HepG2 (cell line): ENCODE measurements at regions not wholly inside any gene's neighbourhood (a gene's known extent, or its start where the extent isn't known, plus 50 kb on each side); places are given as distances from the start of the nearest gene placed in this dataset.

Source experiments
- ATAC-seq: fragments of 200-7000 bp; cut with Tn5 transposase; 3 replicates; pipeline ENCODE4 v1.9.1; 2020; ENCODE audit warnings: mild to moderate bottlenecking, moderate library complexity
- BruUV-seq: library from RNA; stranded (reverse); fragments of 400-500 nt; replicated peaks from 2 replicates; lab custom pipeline; 2021; lab: Mats Ljungman, UMichigan
- CTCF ChIA-PET: fragments of 300-600 bp; formaldehyde crosslinking; extraction: SDS; loops from one replicate; lab custom pipeline; 2021; ENCODE audit warnings: low total read pairs, inconsistent platforms, low intra/inter-chr PET ratio; lab: Yijun Ruan, JAX
- POLR2A ChIA-PET: fragments of 350-600 bp; sonication (Branson Sonifier 250); formaldehyde crosslinking; loops from one replicate; lab custom pipeline; 2020; ENCODE audit warnings: antibody characterized with exemption, inconsistent platforms; lab: Yijun Ruan, JAX
- DNase-seq: peaks from one replicate; pipeline ENCODE4 v3.0.0-alpha.2; 2015; ENCODE audit warnings: low spot score
- FAIRE-seq: peaks from 3 replicates; lab custom pipeline; 2011; peaks lifted over from hg19 to GRCh38; lab: Jason Lieb, UNC
- H2AFZ ChIP-seq: one replicate; pipeline ENCODE4 v1.6.1; 2011; ENCODE audit warnings: low read length, inconsistent platforms
- H3K27ac ChIP-seq: fragments of 300-600 bp; 3 replicates; pipeline ENCODE4 v1.8.0; 2011; ENCODE audit warnings: mixed run types, mild to moderate bottlenecking, mixed read lengths, low read length, inconsistent platforms; ENCODE audit not compliant: insufficient read depth; ENCODE audit errors: extremely low read length
- H3K27me3 ChIP-seq, 2 experiments: fragments of 200-600 bp in 1 of 2; 2 replicates in 1 of 2; 3 replicates in 1 of 2; pipeline versions ENCODE4 v1.6.0 to v1.8.0; 2011; ENCODE audit warnings: low read length in 2 of 2, mild to moderate bottlenecking in 2 of 2, moderate library complexity in 2 of 2, inconsistent platforms in 1 of 2; ENCODE audit not compliant: insufficient read depth in 2 of 2, control insufficient read depth in 1 of 2
- H3K36me3 ChIP-seq, 2 experiments: fragments of 200-600 bp in 1 of 2; replicated peaks in 1 of 2; 2 replicates in 1 of 2; 3 replicates in 1 of 2; pipeline versions ENCODE4 v1.5.1 to v1.8.0; 2011; ENCODE audit warnings: low read length in 2 of 2, inconsistent platforms in 1 of 2; ENCODE audit not compliant: insufficient read depth in 2 of 2, control insufficient read depth in 1 of 2
- H3K4me1 ChIP-seq: 2 replicates; pipeline ENCODE4 v1.5.1; 2012; ENCODE audit warnings: low read length, inconsistent platforms; ENCODE audit not compliant: insufficient read depth
- H3K4me2 ChIP-seq: 2 replicates; pipeline ENCODE4 v1.6.0; 2011; ENCODE audit warnings: low read depth, low read length, inconsistent platforms
- H3K4me3 ChIP-seq, 3 experiments: fragments of 200-600 bp in 1 of 3; sonication (generic), shearing (Covaris generic) in 1 of 3; replicated peaks in 1 of 3; 2 replicates each; pipeline ENCODE4 v1.5.1; 2011 to 2016; ENCODE audit warnings: low read length in 3 of 3, inconsistent platforms in 2 of 3, low read depth in 2 of 3, mild to moderate bottlenecking in 2 of 3, control low read depth in 1 of 3, mixed read lengths in 1 of 3; ENCODE audit not compliant: insufficient read depth in 1 of 3
- H3K79me2 ChIP-seq: one replicate; pipeline ENCODE4 v1.6.1; 2011; ENCODE audit warnings: low read length, inconsistent platforms; ENCODE audit not compliant: insufficient read depth
- H3K9ac ChIP-seq: 2 replicates; pipeline ENCODE4 v1.6.0; 2011; ENCODE audit warnings: mild to moderate bottlenecking, low read depth, low read length, inconsistent platforms; ENCODE audit not compliant: insufficient read depth
- H3K9me3 ChIP-seq: 2 replicates; pipeline ENCODE4 v1.5.1; 2012; ENCODE audit warnings: mild to moderate bottlenecking, low read length
- H4K20me1 ChIP-seq: 2 replicates; pipeline ENCODE4 v1.6.0; 2011; ENCODE audit warnings: inconsistent platforms, mild to moderate bottlenecking, low read length, moderate library complexity; ENCODE audit not compliant: insufficient read depth
- BRCA1 ChIP-seq: sonication (generic); formaldehyde crosslinking; IDR thresholded peaks from 2 replicates; pipeline ENCODE4 v1.4.0; 2020; ENCODE audit warnings: missing genetic modification reagents
- CENPX ChIP-seq: sonication (generic); formaldehyde crosslinking; IDR thresholded peaks from 2 replicates; pipeline ENCODE4 v1.9.0; 2021; ENCODE audit warnings: mild to moderate bottlenecking, missing genetic modification reagents, moderate library complexity
- DRAP1 ChIP-seq: IDR thresholded peaks from 2 replicates; pipeline ENCODE4 v1.6.1; 2016; ENCODE audit warnings: missing genetic modification reagents, missing compliant biosample characterization
- XRCC5 ChIP-seq: fragments of 200-400 bp; formaldehyde crosslinking; optimal IDR thresholded peaks from 2 replicates; pipeline ENCODE3; 2017; ENCODE audit warnings: mild to moderate bottlenecking, low read length
- ZBTB25 ChIP-seq: IDR thresholded peaks from 2 replicates; pipeline ENCODE4 v1.6.1; 2018; ENCODE audit warnings: missing genetic modification reagents
- ZBTB37 ChIP-seq: sonication (generic); formaldehyde crosslinking; IDR thresholded peaks from 2 replicates; pipeline ENCODE4 v1.4.0; 2020; ENCODE audit warnings: mild to moderate bottlenecking, missing genetic modification reagents
- ZC3H4 ChIP-seq: sonication (generic); formaldehyde crosslinking; IDR thresholded peaks from 2 replicates; pipeline ENCODE4 v1.4.0; 2020; ENCODE audit warnings: missing genetic modification reagents, borderline replicate concordance
- ZNF253 ChIP-seq: sonication (generic); formaldehyde crosslinking; IDR thresholded peaks from 2 replicates; pipeline ENCODE4 v1.8.0; 2022; ENCODE audit warnings: mild to moderate bottlenecking, missing genetic modification reagents, borderline replicate concordance
- ZNF264 ChIP-seq: sonication (generic); formaldehyde crosslinking; IDR thresholded peaks from 2 replicates; pipeline ENCODE4 v1.4.0; 2020; ENCODE audit warnings: missing genetic modification reagents
- ZNF367 ChIP-seq: sonication (generic); formaldehyde crosslinking; IDR thresholded peaks from 2 replicates; pipeline ENCODE4 v1.4.0; 2020; ENCODE audit warnings: missing genetic modification reagents, borderline replicate concordance
- ZNF792 ChIP-seq: IDR thresholded peaks from 2 replicates; pipeline ENCODE4 v1.6.1; 2016
- WGBS: methylation state at CpG from one replicate; pipeline ENCODE4 v1.1.6; 2017; ENCODE audit warnings: low lambda C conversion rate; 5-methylcytosine and 5-hydroxymethylcytosine counted together
- in situ Hi-C: cut with HindIII; loops from 2 replicates; pipeline ENCODE4 v1.10.0; 2017; ENCODE audit warnings: low pct_unique_long_range_greater_than_20kb; ENCODE audit not compliant: extremely low pct_ligation_motif_present
- intact Hi-C: fragments of 100-400 bp; cut with micrococcal nuclease; formaldehyde crosslinking; loops from one replicate; pipeline ENCODE4 v1.10.0; 2022; ENCODE audit not compliant: unreplicated experiment

- no peak for DNase-seq
- no peaks in the 10 kb centered on the region for H3K4me1 ChIP-seq
- intact Hi-C loops (no loop called here), in situ Hi-C loops (no loop called here)
- no peak overlapping the region for H2AFZ ChIP-seq
- no TSS peak for BruUV-seq
- H4K20me1 ChIP-seq = no peaks in the 10 kb centered on the region
- no peak for ATAC-seq
- no peak overlapping the region for H3K9ac ChIP-seq
- WGBS = 0% methylated on average over 1 of the region's 1 CpG
- no peak for TF ChIP-seq ZNF792 (CRISPR knock-in tag)
- TF ChIP-seq ZC3H4 (CRISPR knock-in tag) = no peak
- TF ChIP-seq ZNF367 = no peak
- no peak for TF ChIP-seq DRAP1 (CRISPR knock-in tag)
- TF ChIP-seq ZNF253 (CRISPR knock-in tag) = no peak
- no peak for TF ChIP-seq CENPX (CRISPR knock-in tag)
- TF ChIP-seq BRCA1 (CRISPR knock-in tag) = no peak
- no peak for FAIRE-seq
- H3K27ac ChIP-seq = no peak overlapping the region
- POLR2A ChIA-PET = no interaction called here
- CTCF ChIA-PET = no interaction called here
- H3K79me2 ChIP-seq = no peaks in the 10 kb centered on the region
- peaks cover 80% of the 10 kb centered on the region; the same call in 1 of the 2 replicates for H3K9me3 ChIP-seq
- H3K4me3 ChIP-seq = no peak overlapping the region
- no peaks in the 10 kb centered on the region for H3K36me3 ChIP-seq
- H3K4me2 ChIP-seq = no peak overlapping the region
- H3K27me3 ChIP-seq = no peaks in the 10 kb centered on the region
Observed at GRCh38 chr12:28899951-28900350, 249.1 kb upstream of the FAR2 start.

- Histone ChIP-seq H3K4me2 (no peak overlapping the region), H3K9me3 (peaks cover 71% of the 10 kb centered on the region), H4K20me1 (no peaks in the 10 kb centered on the region), H3K9ac (no peak overlapping the region), H3K4me3 (no peak overlapping the region), H3K27me3 (no peaks in the 10 kb centered on the region), H3K79me2 (no peaks in the 10 kb centered on the region), H3K27ac (no peak overlapping the region), H3K36me3 (no peaks in the 10 kb centered on the region), H3K4me1 (no peaks in the 10 kb centered on the region), H2AFZ (no peak overlapping the region)
- no peak for DNase-seq
- no peak for FAIRE-seq
- intact Hi-C loops (no loop called here), in situ Hi-C loops (no loop called here)
- ATAC-seq = no peak
- CTCF ChIA-PET = no interaction called here
- WGBS = 0% methylated on average over 1 of the region's 1 CpG
- POLR2A ChIA-PET = no interaction called here
- BruUV-seq = no TSS peak
- TF ChIP-seq ZNF264 (CRISPR knock-in tag) (no peak), XRCC5 (no peak), ZBTB25 (CRISPR knock-in tag) (no peak), ZBTB37 (CRISPR knock-in tag) (no peak)
Observed at GRCh38 chr12:28905220-28905955, 243.7 kb upstream of the FAR2 start.
